NT2/D1 (cell line): ENCODE measurements at regions not wholly inside any gene's neighbourhood (a gene's known extent, or its start where the extent isn't known, plus 50 kb on each side); places are given as distances from the start of the nearest gene placed in this dataset.

Experiments used
- SUZ12 ChIP-seq: IDR thresholded peaks from 2 replicates; pipeline ENCODE4 v1.6.1; 2011; ENCODE audit not compliant: insufficient read length, insufficient read depth; ENCODE audit errors: extremely low read depth
- YY1 ChIP-seq: IDR thresholded peaks from 2 replicates; pipeline ENCODE4 v1.6.1; 2011; ENCODE audit not compliant: insufficient read length, insufficient read depth
- ZNF274 ChIP-seq: IDR thresholded peaks from 2 replicates; pipeline ENCODE4 v1.6.1; 2011; ENCODE audit warnings: mild to moderate bottlenecking, low read depth, low read length

- no peak for TF ChIP-seq YY1
- TF ChIP-seq ZNF274, result no peak
- no peak for TF ChIP-seq SUZ12
These were observed 325.3 kb upstream of the RASGEF1B start for GRCh38 chr4:81796790-81797528.
